BLaER1 (cell line): ENCODE measurements at regions not wholly inside any gene's neighbourhood (a gene's known extent, or its start where the extent isn't known, plus 50 kb on each side); places are given as distances from the start of the nearest gene placed in this dataset.
"Not testable (repeated sequence)": the region's sequence is repeated elsewhere in the genome, so short reads cannot be mapped to it uniquely, and the experiment has no call there.

Experiments
- H3K27ac ChIP-seq: shearing (Covaris generic); formaldehyde crosslinking; 2 replicates; pipeline ENCODE4 v1.8.1; 2022
- H3K27me3 ChIP-seq: shearing (Covaris generic); formaldehyde crosslinking; 2 replicates; pipeline ENCODE4 v1.8.1; 2022
- H3K36me3 ChIP-seq: shearing (Covaris generic); formaldehyde crosslinking; 2 replicates; pipeline ENCODE4 v1.8.1; 2022
- H3K4me1 ChIP-seq: shearing (Covaris generic); formaldehyde crosslinking; 2 replicates; pipeline ENCODE4 v1.8.1; 2022
- H3K4me2 ChIP-seq: shearing (Covaris generic); formaldehyde crosslinking; 2 replicates; pipeline ENCODE4 v1.8.1; 2022
- H3K4me3 ChIP-seq: shearing (Covaris generic); formaldehyde crosslinking; 2 replicates; pipeline ENCODE4 v1.8.1; 2022
- H3K9ac ChIP-seq: shearing (Covaris generic); formaldehyde crosslinking; 2 replicates; pipeline ENCODE4 v1.8.1; 2022
- H3K9me3 ChIP-seq: shearing (Covaris generic); formaldehyde crosslinking; 2 replicates; pipeline ENCODE4 v1.8.1; 2022
- H4K20me1 ChIP-seq: shearing (Covaris generic); formaldehyde crosslinking; 2 replicates; pipeline ENCODE4 v1.8.1; 2022
- Cebpa-rat ChIP-seq: shearing (Covaris generic); IDR thresholded peaks from 2 replicates; pipeline ENCODE4 v1.8.1; 2022

DNA sequence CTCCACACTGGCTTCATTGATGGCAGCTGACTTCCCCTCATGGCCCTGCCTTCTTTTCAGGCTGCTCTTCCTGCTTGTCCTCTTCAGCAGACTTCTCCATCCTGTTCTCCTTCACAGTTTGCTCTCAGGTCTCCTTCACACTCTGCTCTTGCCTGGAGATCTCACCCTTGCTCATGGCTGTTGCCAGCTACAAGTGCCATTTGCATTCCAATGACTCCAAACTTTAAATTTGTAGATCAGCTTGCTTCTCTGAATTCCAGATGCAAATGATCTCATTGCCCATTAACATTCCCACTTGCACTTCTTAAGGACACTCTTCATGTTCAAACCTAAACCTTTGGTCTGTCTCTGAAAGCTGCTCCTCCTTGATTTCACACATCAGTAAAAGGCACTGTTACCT is 343.0 kb downstream of the QKI start:
- Histone ChIP-seq H3K4me1 (peaks cover 27% of the 10 kb centered on the region), H3K4me3 (no peak overlapping the region), H3K9ac (no peak overlapping the region), H4K20me1 (no peaks in the 10 kb centered on the region), H3K36me3 (no peaks in the 10 kb centered on the region), H3K4me2 (0 out of 2 replicates have a peak overlapping the region, but pooled peaks have one; percentile 19), H3K27ac (no peak overlapping the region), H3K9me3 (peaks cover 20% of the 10 kb centered on the region), H3K27me3 (no peaks in the 10 kb centered on the region)
- no peak for TF ChIP-seq Cebpa-rat

DNA sequence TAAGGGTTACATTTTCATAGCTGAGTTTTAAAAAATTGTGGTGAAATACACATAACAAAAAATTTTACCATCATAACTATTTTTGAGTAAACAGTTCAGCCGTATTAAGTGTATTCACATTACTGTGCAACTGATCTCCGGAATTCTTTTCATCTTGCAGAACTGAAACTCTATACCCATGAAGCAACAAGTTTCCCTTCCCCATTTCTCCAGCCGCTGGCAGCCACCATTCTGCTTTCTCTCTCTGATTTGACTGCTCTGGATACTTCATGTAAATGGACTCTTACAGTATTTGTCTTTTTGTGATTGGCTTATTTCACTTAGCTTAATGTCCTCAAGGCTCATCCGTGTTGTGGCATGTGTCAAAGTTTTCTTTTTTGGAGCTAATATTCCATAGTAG is 341.6 kb downstream of the QKI start:
- TF ChIP-seq Cebpa-rat = peak; percentile 85; the same call in 1 of the 2 replicates
- Histone ChIP-seq H3K9ac (no peak overlapping the region), H3K27me3 (no peaks in the 10 kb centered on the region; the same call in 1 of the 2 replicates), H3K4me3 (no peak overlapping the region), H3K9me3 (peaks cover 20% of the 10 kb centered on the region), H3K27ac (no peak overlapping the region), H3K36me3 (no peaks in the 10 kb centered on the region), H3K4me1 (peaks cover 27% of the 10 kb centered on the region), H4K20me1 (no peaks in the 10 kb centered on the region), H3K4me2 (peak overlapping the region; percentile 76)

DNA sequence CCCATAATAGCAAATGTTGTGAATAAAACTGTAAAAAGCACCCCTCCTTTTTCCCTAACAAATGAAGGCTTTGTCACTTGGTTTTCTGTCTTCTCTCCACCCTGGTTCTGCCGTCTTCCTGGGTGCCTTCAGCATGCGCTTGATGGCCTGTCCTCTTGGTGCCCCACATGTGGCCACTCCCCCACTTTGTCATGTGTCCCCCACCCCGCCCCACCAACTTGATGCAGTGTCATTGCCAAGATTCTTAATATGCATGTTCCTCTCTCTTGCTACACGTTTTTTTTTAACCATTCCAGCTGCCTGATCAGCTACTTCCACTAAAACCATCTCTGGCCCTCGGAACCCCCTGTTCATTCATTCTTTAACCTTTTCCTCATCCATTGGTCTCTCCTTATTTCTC is 340.3 kb downstream of the QKI start:
- no peak overlapping the region for H3K27ac ChIP-seq
- peaks cover 36% of the 10 kb centered on the region for H3K4me1 ChIP-seq
- peaks cover 20% of the 10 kb centered on the region for H3K9me3 ChIP-seq
- H3K36me3 ChIP-seq = no peaks in the 10 kb centered on the region
- no peak overlapping the region for H3K4me3 ChIP-seq
- H4K20me1 ChIP-seq = no peaks in the 10 kb centered on the region
- no peak for TF ChIP-seq Cebpa-rat
- peaks cover 10% of the 10 kb centered on the region for H3K27me3 ChIP-seq
- no peak overlapping the region for H3K9ac ChIP-seq
- H3K4me2 ChIP-seq = peak overlapping the region; percentile 76

DNA sequence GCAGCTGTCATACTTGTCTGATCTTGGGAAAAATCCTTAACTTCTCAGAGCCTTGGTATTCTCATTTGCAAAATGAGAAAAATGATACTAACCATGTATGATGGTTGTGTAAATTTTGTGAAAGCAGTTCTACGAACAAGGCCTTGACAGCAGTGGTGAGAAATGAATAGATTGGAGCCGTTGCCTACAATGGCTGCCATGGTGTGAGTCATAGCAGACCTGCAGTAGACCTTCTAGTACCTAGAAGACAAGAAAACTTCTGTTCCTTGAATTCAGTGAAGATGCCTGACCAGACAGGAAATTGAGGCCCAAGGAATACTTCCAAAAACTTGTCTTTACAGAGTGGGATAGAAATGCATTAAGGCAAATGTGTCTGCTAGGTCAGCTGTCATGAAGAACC is 338.9 kb downstream of the QKI start:
- H3K9me3 ChIP-seq = peaks cover 14% of the 10 kb centered on the region

DNA sequence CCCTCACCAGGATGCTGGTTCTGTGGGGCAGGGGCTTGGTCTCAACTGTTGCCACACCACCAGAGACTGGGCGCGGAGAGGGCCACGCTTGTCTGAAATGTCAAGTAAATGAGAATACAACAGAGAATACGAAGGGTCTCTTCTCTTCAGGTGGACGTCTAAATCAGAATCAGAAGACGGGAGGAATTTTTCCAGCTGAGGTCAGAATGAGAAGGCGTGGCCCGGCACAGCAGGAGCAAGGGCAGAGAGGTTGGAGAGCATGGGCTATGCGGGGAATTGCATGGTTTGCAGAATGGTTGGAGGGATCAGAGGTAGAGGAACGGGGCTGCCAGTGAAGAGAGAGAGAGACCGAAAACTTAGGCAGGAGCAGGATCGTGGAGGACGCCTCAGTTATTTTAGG is 337.9 kb downstream of the QKI start:
- peaks cover 10% of the 10 kb centered on the region for H3K27me3 ChIP-seq
- no peak overlapping the region for H3K9ac ChIP-seq
- no peak overlapping the region for H3K4me2 ChIP-seq

More for the DNA sequence above, 338.9 kb downstream of the QKI start:
- Histone ChIP-seq H3K4me2 (no peak overlapping the region), H4K20me1 (no peaks in the 10 kb centered on the region), H3K27ac (no peak overlapping the region), H3K4me3 (no peak overlapping the region), H3K36me3 (no peaks in the 10 kb centered on the region), H3K9ac (no peak overlapping the region), H3K27me3 (peaks cover 10% of the 10 kb centered on the region), H3K4me1 (peaks cover 36% of the 10 kb centered on the region)
- no peak for TF ChIP-seq Cebpa-rat

DNA sequence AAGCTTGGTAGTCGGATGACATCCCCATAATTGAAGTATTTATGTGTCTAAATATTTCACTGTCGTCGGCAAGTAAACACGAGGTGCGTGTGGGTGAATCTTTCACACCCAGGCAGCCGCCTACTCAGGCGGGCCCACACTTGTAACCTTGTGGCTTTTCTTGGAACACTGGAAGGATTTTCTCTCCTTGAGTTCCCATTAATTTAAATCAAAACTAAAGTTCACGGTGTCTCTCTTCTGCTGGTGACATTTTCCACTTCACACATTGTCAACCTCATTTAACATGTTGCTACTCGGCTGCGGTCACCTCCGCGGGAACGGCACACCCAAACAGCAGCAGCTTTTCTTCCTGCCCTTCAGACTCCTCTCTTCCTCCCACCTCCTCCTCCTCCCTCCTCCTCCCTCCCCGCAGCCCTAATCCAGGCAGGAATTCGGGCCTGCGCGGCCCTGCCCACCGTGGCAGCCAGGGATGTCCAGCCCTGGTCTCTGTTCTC is 336.6 kb downstream of the QKI start:
- no peaks in the 10 kb centered on the region for H3K36me3 ChIP-seq
- H4K20me1 ChIP-seq = no peaks in the 10 kb centered on the region
- H3K4me3 ChIP-seq = no peak overlapping the region
- peaks cover 10% of the 10 kb centered on the region for H3K27me3 ChIP-seq
- H3K9me3 ChIP-seq = peaks cover 27% of the 10 kb centered on the region
- peaks cover 20% of the 10 kb centered on the region for H3K4me1 ChIP-seq
- no peak overlapping the region for H3K9ac ChIP-seq
- TF ChIP-seq Cebpa-rat = no peak
- H3K4me2 ChIP-seq = peak overlapping the region; percentile 43
- no peak overlapping the region for H3K27ac ChIP-seq

More for the DNA sequence above, 337.9 kb downstream of the QKI start:
- Histone ChIP-seq H3K4me1 (peaks cover 33% of the 10 kb centered on the region), H3K4me3 (no peak overlapping the region), H3K36me3 (no peaks in the 10 kb centered on the region), H3K9me3 (peaks cover 16% of the 10 kb centered on the region), H3K27ac (no peak overlapping the region), H4K20me1 (no peaks in the 10 kb centered on the region)
- TF ChIP-seq Cebpa-rat = no peak

DNA sequence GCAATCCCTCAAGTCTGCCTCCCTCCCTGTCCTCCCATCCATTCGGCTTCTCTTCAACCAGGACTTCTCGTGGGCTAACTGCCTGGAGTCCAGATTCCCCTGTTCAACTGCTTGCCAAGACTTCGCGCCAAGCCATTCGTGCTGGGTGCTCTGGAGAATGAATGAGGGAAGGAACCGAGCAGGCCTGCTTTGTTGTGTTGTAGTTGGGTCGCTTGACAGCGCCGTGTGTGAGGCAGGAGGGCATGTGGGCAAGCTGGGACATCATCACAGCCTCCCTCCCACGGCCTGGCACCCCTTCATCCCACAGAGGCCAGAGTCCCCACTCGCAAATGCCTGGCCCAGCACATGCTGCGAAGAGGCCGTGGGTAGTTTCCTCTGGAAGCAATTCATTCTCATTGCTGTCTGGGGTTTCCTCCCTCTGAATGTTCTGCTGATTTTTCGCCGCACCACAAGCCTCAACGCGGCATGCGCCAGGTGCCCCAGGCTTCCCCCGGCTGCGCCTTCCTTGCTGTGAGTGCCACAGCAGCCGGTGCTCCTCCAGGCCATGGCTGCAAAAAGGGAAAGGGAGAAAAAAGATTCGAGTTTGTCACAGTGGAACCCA is 336.0 kb downstream of the QKI start:
- no peak overlapping the region for H3K27ac ChIP-seq
- peak overlapping the region; percentile 43 for H3K4me2 ChIP-seq
- peaks cover 10% of the 10 kb centered on the region for H3K27me3 ChIP-seq
- no peaks in the 10 kb centered on the region for H3K36me3 ChIP-seq
- no peak overlapping the region for H3K9ac ChIP-seq
- H3K9me3 ChIP-seq = peaks cover 27% of the 10 kb centered on the region
- no peaks in the 10 kb centered on the region for H4K20me1 ChIP-seq
- peaks cover 15% of the 10 kb centered on the region for H3K4me1 ChIP-seq
- no peak overlapping the region for H3K4me3 ChIP-seq
- no peak for TF ChIP-seq Cebpa-rat

DNA sequence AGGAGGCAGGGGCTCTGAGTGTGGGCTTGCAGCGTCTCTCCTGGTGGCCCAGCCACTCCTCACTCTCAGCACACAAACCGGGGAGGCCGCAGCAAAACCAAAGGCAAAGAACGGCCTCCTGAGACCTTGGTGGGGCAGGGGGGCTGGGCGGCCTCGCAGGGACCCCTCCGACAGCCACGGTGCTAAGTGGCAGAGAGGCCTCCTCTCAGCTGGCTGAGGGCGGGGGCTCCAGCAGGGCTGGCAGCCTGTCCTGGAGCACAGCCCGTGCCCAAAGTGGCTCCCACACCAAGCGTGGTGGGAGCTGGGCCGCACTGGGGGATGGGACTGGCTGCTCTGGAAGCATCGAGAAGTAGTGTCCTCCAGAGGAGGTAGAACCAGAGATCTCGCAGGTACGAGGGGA is 334.4 kb downstream of the QKI start:
- H4K20me1 ChIP-seq = no peaks in the 10 kb centered on the region
- H3K27me3 ChIP-seq = peaks cover 10% of the 10 kb centered on the region
- H3K4me1 ChIP-seq = peaks cover 9% of the 10 kb centered on the region
- no peak overlapping the region for H3K9ac ChIP-seq
- no peak for TF ChIP-seq Cebpa-rat
- no peak overlapping the region for H3K4me3 ChIP-seq
- no peak overlapping the region for H3K4me2 ChIP-seq
- peaks cover 23% of the 10 kb centered on the region for H3K9me3 ChIP-seq
- H3K36me3 ChIP-seq = no peaks in the 10 kb centered on the region
- H3K27ac ChIP-seq = no peak overlapping the region

DNA sequence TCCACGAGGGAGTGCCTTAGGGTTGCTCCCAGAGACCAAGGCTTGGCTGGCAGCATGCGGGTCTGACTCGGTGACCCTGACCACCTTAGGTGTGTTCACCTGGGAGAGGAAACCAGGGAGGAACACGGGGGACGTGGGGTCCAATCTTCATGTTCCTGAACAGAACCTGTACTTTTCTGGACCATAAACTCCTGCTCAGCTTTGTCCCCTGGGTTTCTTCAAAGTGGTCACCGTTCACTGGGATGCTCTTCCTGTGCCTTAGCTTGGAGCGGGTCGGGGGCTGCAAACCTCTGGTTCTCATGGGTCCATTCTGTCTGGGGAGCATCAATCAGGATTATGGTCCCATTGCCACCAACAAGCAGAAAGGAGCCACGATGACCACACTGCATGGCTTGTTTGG is 333.5 kb downstream of the QKI start:
- Histone ChIP-seq H3K4me3 (no peak overlapping the region), H3K27me3 (peaks cover 10% of the 10 kb centered on the region), H3K9ac (no peak overlapping the region), H3K27ac (no peak overlapping the region), H3K4me1 (peaks cover 9% of the 10 kb centered on the region), H4K20me1 (no peaks in the 10 kb centered on the region), H3K4me2 (no peak overlapping the region), H3K9me3 (peaks cover 15% of the 10 kb centered on the region; the same call in 1 of the 2 replicates), H3K36me3 (no peaks in the 10 kb centered on the region)
- TF ChIP-seq Cebpa-rat = no peak

DNA sequence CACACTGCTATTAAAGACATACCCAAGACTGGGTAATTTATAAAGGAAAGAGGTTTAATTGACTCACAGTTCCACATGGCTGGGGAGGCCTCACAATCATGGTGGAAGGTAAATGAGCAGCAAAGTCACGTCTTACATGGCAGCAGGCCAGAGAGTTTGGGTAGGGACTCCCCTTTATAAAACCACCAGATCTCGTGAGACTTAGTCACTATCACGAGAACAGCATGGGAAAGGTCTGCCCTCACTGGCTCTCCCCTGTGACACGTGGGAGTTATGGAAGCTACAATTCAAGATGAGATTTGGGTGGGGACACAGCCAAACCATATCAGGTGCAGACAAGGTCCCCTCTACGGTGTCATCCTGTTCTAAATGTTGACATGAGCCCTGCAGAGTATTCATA is 332.5 kb downstream of the QKI start:
- H3K27me3 ChIP-seq = peaks cover 10% of the 10 kb centered on the region

More for the DNA sequence above, 332.5 kb downstream of the QKI start:
- not testable (repeated sequence) for H3K4me2 ChIP-seq, H3K4me3 ChIP-seq, H3K27ac ChIP-seq, H4K20me1 ChIP-seq, H3K36me3 ChIP-seq, H3K9ac ChIP-seq
- peaks cover 16% of the 10 kb centered on the region for H3K4me1 ChIP-seq
- H3K9me3 ChIP-seq = peaks cover 13% of the 10 kb centered on the region; the same call in 1 of the 2 replicates
